ENCODE measurements at regions not wholly inside any gene's neighbourhood (a gene's known extent, or its start where the extent isn't known, plus 50 kb on each side); places are given as distances from the start of the nearest gene placed in this dataset.

DNA sequence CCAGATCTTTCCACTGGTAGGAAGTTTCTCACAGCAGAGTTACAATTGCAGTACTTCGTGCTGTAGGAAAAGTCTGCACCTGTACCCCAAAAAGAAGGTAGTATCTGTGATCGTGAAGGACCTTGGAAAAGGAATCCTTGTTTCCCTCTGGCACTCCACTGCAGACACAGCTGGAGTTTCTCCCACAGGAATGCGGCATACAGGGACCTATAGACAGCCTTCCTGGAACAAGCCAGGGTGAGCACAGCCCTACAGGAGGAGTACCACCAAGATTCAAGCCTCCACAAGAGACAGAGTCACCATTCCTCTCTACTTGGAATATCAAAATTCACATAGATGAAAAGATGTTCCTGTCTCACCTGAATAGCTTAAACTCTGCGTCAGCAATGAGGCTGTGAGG, 372.4 kb downstream of the CMPK2 start:
- Histone ChIP-seq H3K27me3 (ENCODE audit: insufficient read depth, insufficient read length) (no peaks in the 10 kb centered on the region), H3K4me1 (ENCODE audit: insufficient read depth, insufficient read length) (peaks cover 2% of the 10 kb centered on the region), H3K9me3 (ENCODE audit: insufficient read depth, low read length) (no peaks in the 10 kb centered on the region), H3K9ac (ENCODE audit: insufficient read length, low read depth) (no peak overlapping the region), H3K36me3 (ENCODE audit: insufficient read depth, insufficient read length, low read length) (no peaks in the 10 kb centered on the region), H3K4me3 (ENCODE audit: insufficient read length, low read depth) (no peak overlapping the region)
- TF ChIP-seq ZNF274 (IDR thresholded peaks at IDR 0.05; ENCODE audit: low read depth, low read length) (no peak), SUZ12 (IDR thresholded peaks at IDR 0.05; ENCODE audit: extremely low read depth, insufficient read depth, insufficient read length) (no peak), YY1 (IDR thresholded peaks at IDR 0.05; ENCODE audit: insufficient read depth, insufficient read length) (no peak)
- no peak for DNase-seq (ENCODE audit: low read depth, low spot score)

DNA sequence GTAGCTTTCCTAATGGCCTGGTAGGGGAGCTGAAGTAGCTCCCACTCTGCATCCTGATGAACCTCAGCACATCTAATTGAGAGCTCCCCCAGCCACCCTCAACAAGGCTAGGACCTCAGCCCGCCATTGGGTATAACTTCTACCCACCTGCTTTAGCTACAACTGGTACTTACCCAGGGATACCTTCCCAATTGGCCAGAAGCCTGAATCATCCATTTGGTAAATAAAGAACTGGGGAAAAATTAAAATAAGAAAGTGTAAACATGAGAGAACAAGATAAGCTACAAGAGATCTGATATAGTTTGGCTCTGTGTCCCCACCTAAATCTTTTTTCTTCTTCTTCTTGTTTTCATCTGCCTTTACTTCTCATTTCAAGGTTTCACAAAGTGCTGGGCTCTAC, 372.0 kb downstream of the CMPK2 start:
- Histone ChIP-seq H3K4me3 (ENCODE audit: insufficient read length, low read depth) (no peak overlapping the region), H3K27me3 (ENCODE audit: insufficient read depth, insufficient read length) (no peaks in the 10 kb centered on the region), H3K4me1 (ENCODE audit: insufficient read depth, insufficient read length) (peaks cover 2% of the 10 kb centered on the region), H3K36me3 (ENCODE audit: insufficient read depth, insufficient read length, low read length) (no peaks in the 10 kb centered on the region), H3K9me3 (ENCODE audit: insufficient read depth, low read length) (no peaks in the 10 kb centered on the region), H3K9ac (ENCODE audit: insufficient read length, low read depth) (no peak overlapping the region)
- TF ChIP-seq SUZ12 (IDR thresholded peaks at IDR 0.05; ENCODE audit: extremely low read depth, insufficient read depth, insufficient read length) (no peak), YY1 (IDR thresholded peaks at IDR 0.05; ENCODE audit: insufficient read depth, insufficient read length) (no peak), ZNF274 (IDR thresholded peaks at IDR 0.05; ENCODE audit: low read depth, low read length) (no peak)
- no peak for DNase-seq (ENCODE audit: low read depth, low spot score)

DNA sequence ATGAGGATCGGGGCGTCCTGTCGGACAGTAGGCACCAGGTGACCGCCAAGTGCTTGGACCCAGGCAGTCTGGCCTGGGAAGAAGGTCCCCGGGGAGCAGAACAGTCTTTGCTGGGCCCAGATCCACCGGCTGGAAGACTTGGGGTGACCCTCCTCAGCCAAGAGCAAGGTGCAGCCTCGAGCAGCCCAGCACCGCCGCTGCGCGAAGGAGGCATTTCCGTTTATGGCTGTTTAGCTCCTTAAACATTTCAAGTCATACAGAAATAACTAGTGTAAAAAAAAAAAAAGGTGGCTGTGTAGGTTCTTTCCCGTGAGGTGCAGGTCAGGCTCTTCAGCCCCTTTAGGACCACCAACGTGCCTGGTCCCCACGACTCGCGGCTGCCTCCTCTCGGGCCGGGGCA, 370.2 kb downstream of the CMPK2 start:
- H3K36me3 ChIP-seq (ENCODE audit: insufficient read depth, insufficient read length, low read length): no peaks in the 10 kb centered on the region
- TF ChIP-seq ZNF274 (IDR thresholded peaks at IDR 0.05; ENCODE audit: low read depth, low read length) (no peak), YY1 (IDR thresholded peaks at IDR 0.05; ENCODE audit: insufficient read depth, insufficient read length) (no peak), SUZ12 (IDR thresholded peaks at IDR 0.05; ENCODE audit: extremely low read depth, insufficient read depth, insufficient read length) (no peak)
- no peak for DNase-seq (ENCODE audit: low read depth, low spot score)

DNA sequence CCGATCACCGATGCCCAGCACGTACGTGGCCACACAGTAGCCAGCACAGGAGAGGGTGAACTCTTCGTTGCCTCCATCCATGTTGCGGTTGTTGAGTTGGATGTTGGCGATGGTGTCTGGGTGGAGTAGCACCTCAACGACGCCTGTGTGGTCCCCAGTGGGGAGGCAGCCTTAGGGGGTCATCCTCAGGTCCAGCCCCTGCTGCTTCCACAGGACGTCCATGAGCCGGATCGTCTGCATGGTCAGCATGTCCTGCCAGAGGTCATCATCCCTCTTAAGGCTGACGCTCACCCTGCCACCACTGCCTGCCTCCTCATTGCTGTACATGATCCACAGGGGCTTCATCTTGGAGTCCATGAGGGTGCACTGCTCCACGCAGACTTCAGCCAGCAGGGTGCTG, 369.3 kb downstream of the CMPK2 start:
- Histone ChIP-seq H3K4me1 (ENCODE audit: insufficient read depth, insufficient read length) (peaks cover 2% of the 10 kb centered on the region), H3K9ac (ENCODE audit: insufficient read length, low read depth) (no peak overlapping the region), H3K9me3 (ENCODE audit: insufficient read depth, low read length) (no peaks in the 10 kb centered on the region), H3K4me3 (ENCODE audit: insufficient read length, low read depth) (no peak overlapping the region), H3K27me3 (ENCODE audit: insufficient read depth, insufficient read length) (no peaks in the 10 kb centered on the region), H3K36me3 (ENCODE audit: insufficient read depth, insufficient read length, low read length) (no peaks in the 10 kb centered on the region)
- no peak for DNase-seq (ENCODE audit: low read depth, low spot score)
- TF ChIP-seq YY1 (IDR thresholded peaks at IDR 0.05; ENCODE audit: insufficient read depth, insufficient read length) (no peak), SUZ12 (IDR thresholded peaks at IDR 0.05; ENCODE audit: extremely low read depth, insufficient read depth, insufficient read length) (no peak), ZNF274 (IDR thresholded peaks at IDR 0.05; ENCODE audit: low read depth, low read length) (no peak)

More for the DNA sequence above, 370.2 kb downstream of the CMPK2 start:
- no peak overlapping the region for H3K9ac ChIP-seq (ENCODE audit: insufficient read length, low read depth)
- H3K27me3 ChIP-seq (ENCODE audit: insufficient read depth, insufficient read length): no peaks in the 10 kb centered on the region
- no peaks in the 10 kb centered on the region for H3K9me3 ChIP-seq (ENCODE audit: insufficient read depth, low read length)
- H3K4me3 ChIP-seq (ENCODE audit: insufficient read length, low read depth): no peak overlapping the region
- peaks cover 2% of the 10 kb centered on the region for H3K4me1 ChIP-seq (ENCODE audit: insufficient read depth, insufficient read length)

DNA sequence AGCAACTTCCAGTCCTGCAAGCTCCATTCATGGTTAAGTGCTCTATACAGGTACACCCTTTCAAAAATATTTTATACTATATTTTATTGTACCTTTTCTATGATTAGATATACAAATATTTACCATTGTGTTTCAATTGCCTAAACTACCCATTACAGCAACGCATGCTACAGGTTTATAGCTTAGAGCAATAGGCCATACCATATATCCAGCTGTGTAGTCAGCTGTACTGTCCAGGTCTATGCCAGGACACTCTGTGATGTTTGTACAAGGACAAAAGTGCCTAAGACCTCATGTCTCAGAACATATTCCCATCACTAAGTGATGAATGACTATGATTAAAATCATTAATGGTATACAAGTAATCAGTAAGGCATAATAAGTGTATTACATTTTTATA, 368.7 kb downstream of the CMPK2 start:
- H3K4me1 ChIP-seq (ENCODE audit: insufficient read depth, insufficient read length): peaks cover 2% of the 10 kb centered on the region
- H3K36me3 ChIP-seq (ENCODE audit: insufficient read depth, insufficient read length, low read length): no peaks in the 10 kb centered on the region
- H3K4me3 ChIP-seq (ENCODE audit: insufficient read length, low read depth): no peak overlapping the region
- TF ChIP-seq SUZ12 (IDR thresholded peaks at IDR 0.05; ENCODE audit: extremely low read depth, insufficient read depth, insufficient read length) (no peak), YY1 (IDR thresholded peaks at IDR 0.05; ENCODE audit: insufficient read depth, insufficient read length) (no peak), ZNF274 (IDR thresholded peaks at IDR 0.05; ENCODE audit: low read depth, low read length) (no peak)
- no peaks in the 10 kb centered on the region for H3K9me3 ChIP-seq (ENCODE audit: insufficient read depth, low read length)
- no peak overlapping the region for H3K9ac ChIP-seq (ENCODE audit: insufficient read length, low read depth)
- no peaks in the 10 kb centered on the region for H3K27me3 ChIP-seq (ENCODE audit: insufficient read depth, insufficient read length)
- no peak for DNase-seq (ENCODE audit: low read depth, low spot score)

DNA sequence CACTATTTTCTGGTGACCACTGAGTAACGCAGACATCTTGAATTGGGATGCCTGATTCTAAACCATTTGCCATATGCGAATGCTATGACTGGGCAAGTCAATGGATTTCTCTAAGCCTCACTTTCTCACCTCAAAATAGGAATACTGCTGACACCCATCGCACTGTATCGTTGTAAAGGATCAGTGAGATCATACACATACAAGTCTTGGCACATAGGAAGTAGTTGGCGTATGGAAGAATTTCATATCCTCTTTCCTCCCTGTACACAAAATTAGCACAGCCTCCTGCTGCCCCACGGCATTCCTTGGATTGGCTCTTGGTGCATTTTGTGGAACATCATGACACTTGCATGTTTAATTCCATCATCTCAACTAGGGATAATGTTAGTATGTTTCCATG, 366.9 kb downstream of the CMPK2 start:
- no peaks in the 10 kb centered on the region for H3K4me1 ChIP-seq (ENCODE audit: insufficient read depth, insufficient read length)
- H3K27me3 ChIP-seq (ENCODE audit: insufficient read depth, insufficient read length): no peaks in the 10 kb centered on the region
- TF ChIP-seq SUZ12 (IDR thresholded peaks at IDR 0.05; ENCODE audit: extremely low read depth, insufficient read depth, insufficient read length): no peak
- no peak for TF ChIP-seq ZNF274 (IDR thresholded peaks at IDR 0.05; ENCODE audit: low read depth, low read length)
- no peak for TF ChIP-seq YY1 (IDR thresholded peaks at IDR 0.05; ENCODE audit: insufficient read depth, insufficient read length)
- no peak overlapping the region for H3K4me3 ChIP-seq (ENCODE audit: insufficient read length, low read depth)
- no peak for DNase-seq (ENCODE audit: low read depth, low spot score)
- no peaks in the 10 kb centered on the region for H3K36me3 ChIP-seq (ENCODE audit: insufficient read depth, insufficient read length, low read length)
- H3K9me3 ChIP-seq (ENCODE audit: insufficient read depth, low read length): no peaks in the 10 kb centered on the region
- no peak overlapping the region for H3K9ac ChIP-seq (ENCODE audit: insufficient read length, low read depth)

DNA sequence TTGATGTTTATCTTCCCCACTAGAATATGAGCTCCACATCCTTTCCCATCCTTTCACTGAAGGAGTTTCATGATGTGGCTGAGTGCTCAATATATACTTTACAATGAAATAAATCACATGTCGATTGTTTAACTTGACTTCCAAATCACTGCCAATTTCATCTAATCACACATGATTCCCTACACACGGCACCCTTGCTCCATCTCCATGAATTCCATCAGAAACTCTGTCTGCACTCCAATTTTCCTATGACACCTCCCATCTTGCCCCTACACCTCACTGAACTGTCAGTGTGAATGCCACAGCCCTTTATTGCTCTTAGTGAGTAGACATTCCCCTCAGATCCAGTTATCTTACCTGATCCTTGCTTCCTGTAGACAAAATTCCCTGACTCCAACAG, 366.0 kb downstream of the CMPK2 start:
- H3K9ac ChIP-seq (ENCODE audit: insufficient read length, low read depth): no peak overlapping the region
- no peaks in the 10 kb centered on the region for H3K27me3 ChIP-seq (ENCODE audit: insufficient read depth, insufficient read length)
- no peaks in the 10 kb centered on the region for H3K4me1 ChIP-seq (ENCODE audit: insufficient read depth, insufficient read length)
- DNase-seq (ENCODE audit: low read depth, low spot score): no peak
- H3K9me3 ChIP-seq (ENCODE audit: insufficient read depth, low read length): no peaks in the 10 kb centered on the region
- H3K36me3 ChIP-seq (ENCODE audit: insufficient read depth, insufficient read length, low read length): no peaks in the 10 kb centered on the region
- no peak for TF ChIP-seq SUZ12 (IDR thresholded peaks at IDR 0.05; ENCODE audit: extremely low read depth, insufficient read depth, insufficient read length)
- no peak for TF ChIP-seq YY1 (IDR thresholded peaks at IDR 0.05; ENCODE audit: insufficient read depth, insufficient read length)
- no peak for TF ChIP-seq ZNF274 (IDR thresholded peaks at IDR 0.05; ENCODE audit: low read depth, low read length)
- H3K4me3 ChIP-seq (ENCODE audit: insufficient read length, low read depth): no peak overlapping the region

Data from NT2/D1 (cell line).